Left lung (tissue), 4 donors: ENCODE measurements at regions not wholly inside any gene's neighbourhood (a gene's known extent, or its start where the extent isn't known, plus 50 kb on each side); places are given as distances from the start of the nearest gene placed in this dataset.

Experiments used
- ATAC-seq: fragments of 200-7000 bp; cut with Tn5 transposase; one replicate; pipeline ENCODE4 v1.9.1; 2020; ENCODE audit warnings: moderate library complexity
- DNase-seq, 4 donors: peaks; one replicate each; pipeline ENCODE4 v3.0.0-alpha.2; 2013 to 2020
- H3K27ac ChIP-seq, 2 donors: fragments of 200-600 bp; sonication (generic) in 1 of 2; one replicate each; pipeline versions ENCODE4 v1.5.0 to v1.8.0; 2020 to 2021
- H3K27me3 ChIP-seq, 2 donors: fragments of 200-600 bp; sonication (generic) in 1 of 2; one replicate each; pipeline versions ENCODE4 v1.5.0 to v1.8.0; 2020 to 2021
- H3K36me3 ChIP-seq, 2 donors: fragments of 200-600 bp; sonication (generic) in 1 of 2; one replicate each; pipeline versions ENCODE4 v1.5.0 to v1.8.0; 2020 to 2021
- H3K4me1 ChIP-seq, 2 donors: fragments of 200-600 bp; one replicate each; pipeline ENCODE4 v1.8.0; 2021
- H3K4me3 ChIP-seq, 2 donors: fragments of 200-600 bp; sonication (generic) in 1 of 2; one replicate each; pipeline versions ENCODE4 v1.5.0 to v1.8.0; 2020 to 2021; ENCODE audit warnings: mild to moderate bottlenecking in 1 of 2
- H3K9me3 ChIP-seq, 2 donors: fragments of 200-600 bp; sonication (generic) in 1 of 2; one replicate each; pipeline versions ENCODE4 v1.5.0 to v1.8.0; 2020 to 2021
- CTCF ChIP-seq, 2 donors: fragments of 200-600 bp; sonication (generic) in 1 of 2; IDR thresholded peaks; one replicate each; pipeline versions ENCODE4 v1.5.0 to v1.8.0; 2021; ENCODE audit warnings: antibody characterized with exemption in 2 of 2
- intact Hi-C, 2 donors: fragments of 100-400 bp; cut with DNase I; formaldehyde crosslinking; loops; one replicate each; pipeline versions ENCODE4 v1.11.2 to v1.14.2; 2022
- donor health status: DM: no; HTN: yes; CAD: no.
- donor health status: DM: no; HTN: no; CAD: no.

GRCh38 chr17:13727441-13728171 is 125.9 kb upstream of the HS3ST3A1 start:
- TF ChIP-seq CTCF (IDR thresholded peaks at IDR 0.05), result no peak
- no peak for ATAC-seq
- no peaks in the 10 kb centered on the region for H3K9me3 ChIP-seq
- no peak overlapping the region for H3K4me3 ChIP-seq
- no peaks in the 10 kb centered on the region for H3K27me3 ChIP-seq
- H3K4me1 ChIP-seq, result no peaks in the 10 kb centered on the region
- no peak overlapping the region for H3K27ac ChIP-seq
- intact Hi-C loops, result no loop called here
- H3K36me3 ChIP-seq, result no peaks in the 10 kb centered on the region
- DNase-seq, result no peak

GRCh38 chr17:13728781-13729180 is 127.1 kb upstream of the HS3ST3A1 start:
- Histone ChIP-seq H3K4me3 (no peak overlapping the region), H3K9me3 (no peaks in the 10 kb centered on the region), H3K36me3 (no peaks in the 10 kb centered on the region), H3K4me1 (no peaks in the 10 kb centered on the region), H3K27ac (no peak overlapping the region), H3K27me3 (no peaks in the 10 kb centered on the region)
- intact Hi-C loops, result no loop called here
- no peak for DNase-seq
- TF ChIP-seq CTCF (IDR thresholded peaks at IDR 0.05), result no peak
- ATAC-seq, result no peak

- no peak overlapping the region for H3K4me3 ChIP-seq
- H3K9me3 ChIP-seq, result no peaks in the 10 kb centered on the region
- no peaks in the 10 kb centered on the region for H3K27me3 ChIP-seq
- intact Hi-C loops, result no loop called here
- H3K4me1 ChIP-seq, result no peaks in the 10 kb centered on the region
- DNase-seq, result peak in 1 of 4 donors; percentile 41
- ATAC-seq, result no peak
- TF ChIP-seq CTCF (IDR thresholded peaks at IDR 0.05), result no peak
- H3K27ac ChIP-seq, result no peak overlapping the region
- H3K36me3 ChIP-seq, result no peaks in the 10 kb centered on the region
Observed at GRCh38 chr17:13729466-13730134, 127.9 kb upstream of the HS3ST3A1 start.

- TF ChIP-seq CTCF (IDR thresholded peaks at IDR 0.05), result no peak
- no peaks in the 10 kb centered on the region for H3K9me3 ChIP-seq
- no peak overlapping the region for H3K27ac ChIP-seq
- H3K36me3 ChIP-seq, result no peaks in the 10 kb centered on the region
- ATAC-seq (no peak), DNase-seq (no peak)
- H3K4me3 ChIP-seq, result no peak overlapping the region
- H3K27me3 ChIP-seq, result no peaks in the 10 kb centered on the region
- no peaks in the 10 kb centered on the region for H3K4me1 ChIP-seq
- intact Hi-C loops, result no loop called here
Observed at GRCh38 chr17:13734880-13735279, 133.2 kb upstream of the HS3ST3A1 start.

- no peaks in the 10 kb centered on the region for H3K27me3 ChIP-seq
- H3K4me3 ChIP-seq, result no peak overlapping the region
- DNase-seq (no peak), ATAC-seq (no peak)
- no peaks in the 10 kb centered on the region for H3K4me1 ChIP-seq
- H3K9me3 ChIP-seq, result no peaks in the 10 kb centered on the region
- no peaks in the 10 kb centered on the region for H3K36me3 ChIP-seq
- no peak for TF ChIP-seq CTCF (IDR thresholded peaks at IDR 0.05)
- H3K27ac ChIP-seq, result no peak overlapping the region
- intact Hi-C loops, result no loop called here
Observed at GRCh38 chr17:13735444-13735843, 133.7 kb upstream of the HS3ST3A1 start.
